ENCODE measurements at regions not wholly inside any gene's neighbourhood (a gene's known extent, or its start where the extent isn't known, plus 50 kb on each side); places are given as distances from the start of the nearest gene placed in this dataset.
A peak's percentile ranks its signal among the peaks of the same experiment; 100 is the strongest.

DNA sequence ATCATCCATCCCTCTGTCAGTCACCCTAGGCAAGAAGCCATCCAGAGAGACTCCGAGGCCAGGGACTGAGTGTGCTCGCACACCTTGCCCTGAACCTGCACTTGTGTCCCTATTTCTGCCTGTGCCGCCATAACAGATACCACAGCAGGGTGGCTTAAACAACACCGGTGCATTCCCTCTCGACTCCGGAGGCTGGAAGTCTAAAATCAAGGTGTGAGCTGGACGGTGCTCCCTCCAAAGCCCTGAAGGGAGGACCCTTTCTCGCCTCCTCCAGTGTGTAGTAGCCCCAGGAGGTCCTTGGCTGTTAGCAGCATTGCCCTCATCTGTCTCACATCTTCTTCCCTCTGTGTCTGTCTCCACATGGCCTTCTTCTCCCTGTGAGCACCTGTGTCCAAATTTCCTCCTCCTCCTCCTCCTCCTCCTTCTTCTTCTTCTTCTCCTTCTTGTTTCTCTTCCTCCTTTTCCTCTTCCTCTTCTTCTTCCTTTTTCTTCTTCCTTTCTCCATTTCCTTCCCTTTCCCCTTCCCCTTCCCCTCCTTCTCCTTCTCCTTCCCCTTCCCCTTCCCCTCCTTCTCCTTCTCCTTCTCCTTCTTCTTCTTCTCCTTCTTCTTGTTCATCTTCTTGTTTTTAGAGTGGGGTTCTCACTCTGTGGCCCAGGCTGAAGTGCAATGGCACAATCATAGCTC lies 98.1 kb upstream of the ENPP6 start:
- no peak for DNase-seq (ENCODE audit: low read depth)
- TF ChIP-seq, protein P1, sequence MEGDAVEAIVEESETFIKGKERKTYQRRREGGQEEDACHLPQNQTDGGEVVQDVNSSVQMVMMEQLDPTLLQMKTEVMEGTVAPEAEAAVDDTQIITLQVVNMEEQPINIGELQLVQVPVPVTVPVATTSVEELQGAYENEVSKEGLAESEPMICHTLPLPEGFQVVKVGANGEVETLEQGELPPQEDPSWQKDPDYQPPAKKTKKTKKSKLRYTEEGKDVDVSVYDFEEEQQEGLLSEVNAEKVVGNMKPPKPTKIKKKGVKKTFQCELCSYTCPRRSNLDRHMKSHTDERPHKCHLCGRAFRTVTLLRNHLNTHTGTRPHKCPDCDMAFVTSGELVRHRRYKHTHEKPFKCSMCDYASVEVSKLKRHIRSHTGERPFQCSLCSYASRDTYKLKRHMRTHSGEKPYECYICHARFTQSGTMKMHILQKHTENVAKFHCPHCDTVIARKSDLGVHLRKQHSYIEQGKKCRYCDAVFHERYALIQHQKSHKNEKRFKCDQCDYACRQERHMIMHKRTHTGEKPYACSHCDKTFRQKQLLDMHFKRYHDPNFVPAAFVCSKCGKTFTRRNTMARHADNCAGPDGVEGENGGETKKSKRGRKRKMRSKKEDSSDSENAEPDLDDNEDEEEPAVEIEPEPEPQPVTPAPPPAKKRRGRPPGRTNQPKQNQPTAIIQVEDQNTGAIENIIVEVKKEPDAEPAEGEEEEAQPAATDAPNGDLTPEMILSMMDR (IDR thresholded peaks at IDR 0.05; ENCODE audit: insufficient read depth, low read depth, low read length): no peak
- H3K4me3 ChIP-seq (ENCODE audit: low read depth, low read length): no peak overlapping the region

- TF ChIP-seq, protein P1 (IDR thresholded peaks at IDR 0.05; ENCODE audit: insufficient read depth, low read depth, low read length): no peak
- DNase-seq (ENCODE audit: low read depth): no peak
- H3K4me3 ChIP-seq (ENCODE audit: low read depth, low read length): no peak overlapping the region
Observed at GRCh38 chr4:184313702-184314659, 96.3 kb upstream of the ENPP6 start.

DNA sequence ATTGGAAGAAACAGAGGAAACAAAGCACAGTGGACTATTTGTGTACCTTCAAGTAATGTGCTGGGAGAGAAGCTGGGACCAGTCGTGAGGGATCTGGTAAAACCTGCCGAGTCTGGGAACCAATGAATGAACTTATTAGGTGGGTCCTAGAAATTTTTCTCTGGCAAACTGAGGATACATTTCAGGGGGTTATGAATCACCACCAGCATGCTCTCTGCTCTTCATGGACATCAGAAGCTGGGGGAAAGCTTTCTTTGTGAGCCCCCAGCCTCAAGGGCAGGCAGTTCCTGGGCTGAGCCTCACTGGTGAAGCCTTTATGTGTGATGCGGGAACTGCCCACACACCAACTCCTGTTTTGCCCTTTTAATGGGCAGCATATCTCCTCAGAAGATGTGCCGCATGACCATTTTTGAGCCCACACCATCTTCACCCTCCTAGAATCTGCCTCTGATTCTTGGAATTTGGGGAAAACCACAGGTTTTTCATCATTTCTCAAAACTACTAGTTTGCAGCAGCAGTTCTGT lies 95.4 kb upstream of the ENPP6 start:
- no peak for DNase-seq (ENCODE audit: low read depth)
- TF ChIP-seq, protein P1 (IDR thresholded peaks at IDR 0.05; ENCODE audit: insufficient read depth, low read depth, low read length): no peak
- H3K4me3 ChIP-seq (ENCODE audit: low read depth, low read length): no peak overlapping the region

GRCh38 chr4:184312126-184312525 lies 94.5 kb upstream of the ENPP6 start:
- no peak for DNase-seq (ENCODE audit: low read depth)
- no peak overlapping the region for H3K4me3 ChIP-seq (ENCODE audit: low read depth, low read length)
- TF ChIP-seq, protein P1 (IDR thresholded peaks at IDR 0.05; ENCODE audit: insufficient read depth, low read depth, low read length): no peak

GRCh38 chr4:184310881-184311709 lies 93.4 kb upstream of the ENPP6 start:
- TF ChIP-seq, protein P1 (IDR thresholded peaks at IDR 0.05; ENCODE audit: insufficient read depth, low read depth, low read length): no peak
- DNase-seq (ENCODE audit: low read depth): no peak
- no peak overlapping the region for H3K4me3 ChIP-seq (ENCODE audit: low read depth, low read length)

- peak; percentile 17 for DNase-seq (ENCODE audit: low read depth)
- no peak overlapping the region for H3K4me3 ChIP-seq (ENCODE audit: low read depth, low read length)
- TF ChIP-seq, protein P1 (IDR thresholded peaks at IDR 0.05; ENCODE audit: insufficient read depth, low read depth, low read length): peak; percentile 41
Observed at GRCh38 chr4:184310171-184310567, 92.5 kb upstream of the ENPP6 start.

Measured in fibroblast of villous mesenchyme (primary cell).